Ascending aorta (tissue), 2 donors: ENCODE measurements at regions not wholly inside any gene's neighbourhood (a gene's known extent, or its start where the extent isn't known, plus 50 kb on each side); places are given as distances from the start of the nearest gene placed in this dataset.

Experiments
- DNase-seq, 2 donors: peaks; one replicate each; pipeline ENCODE4 v3.0.0-alpha.2; 2019; ENCODE audit warnings: low spot score in 2 of 2
- H3K27ac ChIP-seq, 2 donors: fragments of 200-600 bp; sonication (generic); one replicate each; pipeline ENCODE4 v1.5.1; 2016 to 2017; ENCODE audit warnings: mild to moderate bottlenecking in 1 of 2
- H3K27me3 ChIP-seq: fragments of 200-600 bp; sonication (generic); one replicate; pipeline ENCODE4 v1.5.1; 2017
- H3K36me3 ChIP-seq, 2 donors: fragments of 200-600 bp; sonication (generic); one replicate each; pipeline ENCODE4 v1.5.1; 2016
- H3K4me1 ChIP-seq, 2 donors: fragments of 200-600 bp; sonication (generic); one replicate each; pipeline ENCODE4 v1.5.1; 2016 to 2017; ENCODE audit warnings: mild to moderate bottlenecking in 1 of 2
- H3K4me3 ChIP-seq, 2 donors: fragments of 200-600 bp; sonication (generic); one replicate each; pipeline ENCODE4 v1.5.1; 2016 to 2017; ENCODE audit warnings: mild to moderate bottlenecking in 1 of 2
- H3K9me3 ChIP-seq, 2 donors: fragments of 200-600 bp; sonication (generic); one replicate each; pipeline ENCODE4 v1.5.1; 2016
- CTCF ChIP-seq, 3 experiments: fragments of 200-600 bp in 2 of 3; fragments of 450-650 bp in 1 of 3; sonication (generic) in 2 of 3; IDR thresholded peaks; one replicate each; pipeline ENCODE4 v1.5.1; 2016 to 2019; ENCODE audit warnings: antibody characterized with exemption in 3 of 3, mild to moderate bottlenecking in 1 of 3, moderate library complexity in 1 of 3
- intact Hi-C: fragments of 100-400 bp; cut with DNase I; formaldehyde crosslinking; loops from one replicate; pipeline ENCODE4 v1.15.1; 2023

DNA sequence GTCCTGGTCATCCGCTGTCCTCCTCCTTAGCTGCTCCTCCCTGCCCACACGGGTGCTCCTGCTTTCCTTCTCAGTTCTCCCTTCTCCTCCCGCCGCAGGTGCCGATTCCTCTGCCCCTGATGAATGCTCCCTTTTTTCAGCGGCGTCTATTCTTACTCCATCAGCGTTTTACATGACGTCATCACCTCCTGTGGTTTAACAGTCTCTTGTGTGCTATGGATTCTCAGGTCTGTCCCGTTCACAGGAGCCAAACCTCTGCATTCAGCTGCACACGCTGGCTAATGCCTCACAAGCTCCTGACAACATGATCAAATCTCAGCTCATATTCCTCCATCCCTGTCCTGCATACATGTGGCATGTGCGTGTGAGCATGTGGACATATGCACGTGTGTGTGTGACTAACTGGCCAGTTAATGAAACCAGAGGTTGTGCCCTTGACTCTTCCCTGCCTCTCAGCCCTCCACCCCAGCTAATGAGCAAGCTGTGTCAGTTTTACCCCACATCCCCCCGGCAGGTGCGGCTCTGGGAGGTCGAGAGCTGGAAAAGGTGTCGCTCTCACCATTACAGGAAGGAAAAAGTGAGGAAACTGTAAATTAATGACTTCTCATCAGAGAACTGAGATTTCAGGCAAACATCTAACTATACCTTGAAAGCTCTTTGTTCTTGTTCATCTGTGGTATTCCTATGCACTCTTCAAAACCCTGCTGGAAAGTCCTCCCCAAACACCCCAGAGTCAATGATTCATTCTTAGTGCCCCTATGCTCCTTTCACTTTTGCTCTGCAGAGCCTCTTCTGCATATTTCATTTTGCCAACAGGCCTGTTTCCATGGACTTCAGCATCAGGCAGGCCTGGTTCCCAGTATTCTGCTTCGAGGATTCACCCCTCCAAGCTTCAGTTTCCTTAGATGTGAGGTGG, 163.1 kb downstream of the TTLL2 start:
- H3K27ac ChIP-seq, result no peak overlapping the region
- no peaks in the 10 kb centered on the region for H3K9me3 ChIP-seq
- TF ChIP-seq CTCF (IDR thresholded peaks at IDR 0.05), result no peak
- intact Hi-C loops, result loop anchor here (5.0 kb wide), 1 partner anchor 409 kb away; no protein-coding TSS in a partner anchor
- no peaks in the 10 kb centered on the region for H3K4me1 ChIP-seq
- no peak overlapping the region for H3K4me3 ChIP-seq
- H3K27me3 ChIP-seq, result no peaks in the 10 kb centered on the region
- no peak for DNase-seq
- H3K36me3 ChIP-seq, result no peaks in the 10 kb centered on the region

DNA sequence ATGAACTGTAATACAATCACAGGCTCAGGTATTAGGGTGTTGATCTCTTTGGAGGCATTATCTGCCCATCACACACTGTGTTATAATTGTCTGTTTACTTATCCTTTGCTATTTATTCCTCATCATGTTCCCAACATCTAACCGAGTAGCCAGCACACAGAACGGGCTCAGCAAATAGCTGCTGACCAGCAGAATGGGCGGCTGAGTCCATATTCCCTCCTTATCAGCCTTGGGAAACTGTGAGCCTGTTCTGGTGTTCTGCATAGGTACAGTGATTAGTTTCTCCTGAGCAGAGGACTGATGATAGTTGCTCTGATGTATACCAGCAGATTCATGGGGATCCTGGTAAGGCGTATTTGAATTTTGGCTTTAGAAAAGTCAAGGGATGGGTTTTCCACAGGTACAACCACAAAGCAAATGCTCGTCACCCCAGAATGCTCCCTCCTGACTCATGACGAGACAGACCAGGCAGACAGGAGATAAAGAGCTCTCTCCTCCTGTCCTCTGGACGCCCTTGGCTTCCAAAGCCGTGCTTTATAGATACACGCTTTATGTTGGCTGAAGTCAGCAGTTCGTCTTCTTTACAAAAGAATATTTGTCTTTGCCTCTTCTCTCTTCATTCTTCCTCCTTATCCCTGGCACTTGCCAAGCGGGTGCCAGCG, 166.7 kb downstream of the TTLL2 start:
- H3K4me1 ChIP-seq, result peaks cover 0 to 9% of the 10 kb centered on the region in 2 donors
- no peaks in the 10 kb centered on the region for H3K36me3 ChIP-seq
- no peak for DNase-seq
- no peaks in the 10 kb centered on the region for H3K9me3 ChIP-seq
- H3K4me3 ChIP-seq, result no peak overlapping the region
- H3K27me3 ChIP-seq, result no peaks in the 10 kb centered on the region
- TF ChIP-seq CTCF (IDR thresholded peaks at IDR 0.05), result no peak
- intact Hi-C loops, result no loop called here
- H3K27ac ChIP-seq, result no peak overlapping the region

- H3K27me3 ChIP-seq, result no peaks in the 10 kb centered on the region
- no peak overlapping the region for H3K27ac ChIP-seq
- no peaks in the 10 kb centered on the region for H3K9me3 ChIP-seq
- intact Hi-C loops, result no loop called here
- DNase-seq, result no peak
- no peak for TF ChIP-seq CTCF (IDR thresholded peaks at IDR 0.05)
- peaks cover 0 to 12% of the 10 kb centered on the region in 2 donors for H3K4me1 ChIP-seq
- no peak overlapping the region for H3K4me3 ChIP-seq
- no peaks in the 10 kb centered on the region for H3K36me3 ChIP-seq
Observed at GRCh38 chr6:167492100-167492449, 167.2 kb downstream of the TTLL2 start.

- Histone ChIP-seq H3K27ac (no peak overlapping the region), H3K9me3 (no peaks in the 10 kb centered on the region), H3K4me3 (no peak overlapping the region), H3K36me3 (no peaks in the 10 kb centered on the region), H3K27me3 (no peaks in the 10 kb centered on the region), H3K4me1 (peaks cover 0 to 12% of the 10 kb centered on the region in 2 donors)
- intact Hi-C loops, result no loop called here
- no peak for TF ChIP-seq CTCF (IDR thresholded peaks at IDR 0.05)
- no peak for DNase-seq
Observed at GRCh38 chr6:167493310-167493709, 168.4 kb downstream of the TTLL2 start.

GRCh38 chr6:167493976-167494697, 169.3 kb downstream of the TTLL2 start:
- intact Hi-C loops, result no loop called here
- no peak for DNase-seq

More at GRCh38 chr6:167493976-167494697, 169.3 kb downstream of the TTLL2 start:
- Histone ChIP-seq H3K4me3 (no peak overlapping the region), H3K36me3 (no peaks in the 10 kb centered on the region), H3K9me3 (no peaks in the 10 kb centered on the region), H3K4me1 (peaks cover 0 to 12% of the 10 kb centered on the region in 2 donors), H3K27me3 (no peaks in the 10 kb centered on the region), H3K27ac (no peak overlapping the region)
- TF ChIP-seq CTCF (IDR thresholded peaks at IDR 0.05), result no peak
